ENCODE measurements at regions not wholly inside any gene's neighbourhood (a gene's known extent, or its start where the extent isn't known, plus 50 kb on each side); places are given as distances from the start of the nearest gene placed in this dataset.

GRCh38 chr1:229844675-229845074, 218.6 kb downstream of the URB2 start:
- TF ChIP-seq CTCF (IDR thresholded peaks at IDR 0.05) (no peak), POLR2A (IDR thresholded peaks at IDR 0.05) (no peak)
